Activated CD4-positive, alpha-beta T cell treated with anti-CD3 and anti-CD28 coated beads, Interleukin-2, amount 50 U/mL, for 24 hours (primary cell): ENCODE measurements at regions not wholly inside any gene's neighbourhood (a gene's known extent, or its start where the extent isn't known, plus 50 kb on each side); places are given as distances from the start of the nearest gene placed in this dataset.

Experiments used
- DNase-seq, 2 donors: peaks; one replicate each; pipeline ENCODE4 v3.0.0-alpha.2; 2020; ENCODE audit warnings: low read depth in 1 of 2, low spot score in 1 of 2

GRCh38 chr9:89896806-89897340 is 292.1 kb downstream of the GADD45G start:
- no peak for DNase-seq

- no peak for DNase-seq
Measured at GRCh38 chr9:89899573-89899972, 294.8 kb downstream of the GADD45G start.

- DNase-seq, result no peak
Measured at GRCh38 chr9:89901920-89902319, 297.1 kb downstream of the GADD45G start.

- DNase-seq, result no peak
Measured at GRCh38 chr9:89902450-89903140, 297.8 kb downstream of the GADD45G start.

GRCh38 chr9:89903141-89903475 is 298.3 kb downstream of the GADD45G start:
- DNase-seq, result no peak

- DNase-seq, result no peak
Measured at GRCh38 chr9:89905606-89906338, 301.0 kb downstream of the GADD45G start.

- DNase-seq, result no peak
Measured at GRCh38 chr9:89911721-89912604, 307.2 kb downstream of the GADD45G start.

GRCh38 chr9:89912605-89912953 is 307.8 kb downstream of the GADD45G start:
- DNase-seq, result no peak

GRCh38 chr9:89915187-89915586 is 310.4 kb downstream of the GADD45G start:
- DNase-seq, result no peak

- DNase-seq, result no peak
Measured at GRCh38 chr9:89916001-89916597, 311.3 kb downstream of the GADD45G start.

- no peak for DNase-seq
Measured at GRCh38 chr9:89917861-89918260, 313.0 kb downstream of the GADD45G start.

- DNase-seq, result peak in 1 of 2 donors; percentile 33
Measured at GRCh38 chr9:89919171-89919681, 314.4 kb downstream of the GADD45G start.

GRCh38 chr9:89920131-89920530 is 315.3 kb downstream of the GADD45G start:
- no peak for DNase-seq

GRCh38 chr9:89920951-89921350 is 316.1 kb downstream of the GADD45G start:
- DNase-seq, result no peak

- DNase-seq, result no peak
Measured at GRCh38 chr9:89922099-89922498, 317.3 kb downstream of the GADD45G start.

GRCh38 chr9:89923174-89923573 is 318.4 kb downstream of the GADD45G start:
- DNase-seq, result no peak

- peak; percentile 16 to 65 for DNase-seq
Measured at GRCh38 chr9:89923961-89924504, 319.2 kb downstream of the GADD45G start.

- DNase-seq, result no peak
Measured at GRCh38 chr9:89924611-89925010, 319.8 kb downstream of the GADD45G start.

- no peak for DNase-seq
Measured at GRCh38 chr9:89926167-89926566, 321.4 kb downstream of the GADD45G start.

GRCh38 chr9:89926691-89927220 is 321.9 kb downstream of the GADD45G start:
- DNase-seq, result no peak
